Gastroesophageal sphincter (tissue), 3 donors: ENCODE measurements at regions not wholly inside any gene's neighbourhood (a gene's known extent, or its start where the extent isn't known, plus 50 kb on each side); places are given as distances from the start of the nearest gene placed in this dataset.

Experiments
- CTCF ChIP-seq, 4 experiments: fragments of 200-600 bp in 2 of 4; fragments of 450-650 bp in 2 of 4; sonication (generic) in 1 of 4; IDR thresholded peaks; one replicate each; pipeline ENCODE4 v1.5.1; 2017 to 2019; ENCODE audit warnings: antibody characterized with exemption in 4 of 4, mild to moderate bottlenecking in 2 of 4, moderate library complexity in 2 of 4
- POLR2A ChIP-seq, 2 donors: fragments of 450-650 bp; IDR thresholded peaks; one replicate each; pipeline ENCODE4 v1.6.1; 2017; ENCODE audit warnings: antibody characterized with exemption in 2 of 2, mild to moderate bottlenecking in 2 of 2, moderate library complexity in 1 of 2
- POLR2AphosphoS5 ChIP-seq: sonication (generic); formaldehyde crosslinking; IDR thresholded peaks from one replicate; pipeline ENCODE4 v1.6.1; 2017; ENCODE audit warnings: antibody characterized with exemption

- no peak for TF ChIP-seq CTCF (IDR thresholded peaks at IDR 0.05)
- TF ChIP-seq POLR2AphosphoS5: no peak
- no peak for TF ChIP-seq POLR2A (IDR thresholded peaks at IDR 0.05)
These were observed 1256.5 kb downstream of the STIM2 start for GRCh38 chr4:28117084-28117682.
